ENCODE measurements at regions not wholly inside any gene's neighbourhood (a gene's known extent, or its start where the extent isn't known, plus 50 kb on each side); places are given as distances from the start of the nearest gene placed in this dataset.

DNA sequence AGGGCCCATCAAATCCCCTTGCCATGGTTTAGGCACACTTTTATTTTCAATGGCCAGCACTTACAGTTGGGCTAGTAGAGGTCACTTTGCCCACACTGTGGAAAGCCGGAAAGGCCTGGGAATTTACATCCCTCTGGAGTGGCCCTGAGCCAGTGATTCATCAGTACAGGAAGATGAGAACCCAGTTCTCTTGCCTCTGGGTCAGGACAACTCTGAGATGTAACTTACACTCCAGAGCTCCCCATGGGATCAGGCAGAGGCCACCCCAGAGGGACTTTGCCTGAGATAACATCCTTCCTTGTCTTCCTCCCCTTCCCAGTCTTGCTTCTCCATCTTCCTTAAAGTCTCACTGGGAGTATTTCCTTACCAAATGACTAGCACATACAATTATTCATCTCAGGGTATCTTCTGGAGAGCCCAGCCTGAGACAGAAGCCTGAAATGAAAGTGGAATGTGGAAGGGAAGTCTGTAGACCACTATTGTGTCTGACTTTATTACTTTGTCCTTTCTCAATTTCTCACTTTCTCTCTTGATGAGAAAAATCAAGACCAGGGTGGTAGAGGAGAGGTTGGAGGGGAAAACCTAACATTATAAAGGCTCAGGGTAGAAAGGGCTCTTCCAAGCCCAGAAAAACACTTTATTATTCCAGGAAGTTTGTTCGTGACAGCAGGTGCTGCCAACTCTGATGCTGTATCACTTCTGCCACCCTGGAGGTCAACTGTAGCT, 220.8 kb downstream of the ZNF621 start:
- no peak for DNase-seq
- no peaks in the 10 kb centered on the region for H4K20me1 ChIP-seq (ENCODE audit: insufficient read depth)
- H3K4me1 ChIP-seq (ENCODE audit: insufficient read depth): no peaks in the 10 kb centered on the region
- TF ChIP-seq EZH2 (IDR thresholded peaks at IDR 0.05; ENCODE audit: insufficient read depth, poor library complexity, severe bottlenecking) (no peak), EZH2phosphoT487 (IDR thresholded peaks at IDR 0.05; ENCODE audit: insufficient read depth, low read depth) (no peak)
- no peak overlapping the region for H3K4me2 ChIP-seq (ENCODE audit: unreplicated experiment)
- H3K9me2 ChIP-seq (ENCODE audit: insufficient read depth): no peaks in the 10 kb centered on the region
- H2AFZ ChIP-seq: no peak overlapping the region
- no peaks in the 10 kb centered on the region for H3K36me3 ChIP-seq (ENCODE audit: low read depth)
- H3F3A ChIP-seq (ENCODE audit: insufficient read depth): no peaks in the 10 kb centered on the region
- in situ Hi-C loops (cut with MboI): no loop called here
- H3K4me3 ChIP-seq: no peak overlapping the region
- H3K79me2 ChIP-seq (ENCODE audit: insufficient read depth): no peaks in the 10 kb centered on the region
- H3K27me3 ChIP-seq (replicated peaks; ENCODE audit: insufficient read depth): no peaks in the 10 kb centered on the region
- no peak overlapping the region for H3K9ac ChIP-seq
- 40 to 47% methylated on average over 2 of the region's 2 CpGs for WGBS, 2 experiments (ENCODE audit: low coverage in 1 of 2, low lambda C conversion rate in 2 of 2, missing lambda C conversion rate in 2 of 2)
- H3K27ac ChIP-seq: no peak overlapping the region
- H3K9me3 ChIP-seq (ENCODE audit: low read depth): no peaks in the 10 kb centered on the region

GRCh38 chr3:40751666-40752065, 226.9 kb downstream of the ZNF621 start:
- no peaks in the 10 kb centered on the region for H3K9me3 ChIP-seq (ENCODE audit: low read depth)
- no peaks in the 10 kb centered on the region for H3F3A ChIP-seq (ENCODE audit: insufficient read depth)
- no peak overlapping the region for H3K4me3 ChIP-seq
- TF ChIP-seq EZH2phosphoT487 (IDR thresholded peaks at IDR 0.05; ENCODE audit: insufficient read depth, low read depth) (no peak), EZH2 (IDR thresholded peaks at IDR 0.05; ENCODE audit: insufficient read depth, poor library complexity, severe bottlenecking) (no peak)
- no peak overlapping the region for H3K4me2 ChIP-seq (ENCODE audit: unreplicated experiment)
- no peak overlapping the region for H2AFZ ChIP-seq
- H3K4me1 ChIP-seq (ENCODE audit: insufficient read depth): no peaks in the 10 kb centered on the region
- no peaks in the 10 kb centered on the region for H4K20me1 ChIP-seq (ENCODE audit: insufficient read depth)
- H3K36me3 ChIP-seq (ENCODE audit: low read depth): no peaks in the 10 kb centered on the region
- no peak overlapping the region for H3K27ac ChIP-seq
- no peaks in the 10 kb centered on the region for H3K79me2 ChIP-seq (ENCODE audit: insufficient read depth)
- H3K9me2 ChIP-seq (ENCODE audit: insufficient read depth): no peaks in the 10 kb centered on the region
- DNase-seq: no peak
- 47 to 56% methylated on average over 1 of the region's 1 CpG for WGBS, 2 experiments (ENCODE audit: low coverage in 1 of 2, low lambda C conversion rate in 2 of 2, missing lambda C conversion rate in 2 of 2)
- H3K9ac ChIP-seq: no peak overlapping the region
- H3K27me3 ChIP-seq (replicated peaks; ENCODE audit: insufficient read depth): no peaks in the 10 kb centered on the region
- in situ Hi-C loops (cut with MboI): no loop called here

GRCh38 chr3:40752492-40752891, 227.7 kb downstream of the ZNF621 start:
- Histone ChIP-seq H4K20me1 (ENCODE audit: insufficient read depth) (no peaks in the 10 kb centered on the region), H3K4me3 (no peak overlapping the region), H3K4me2 (ENCODE audit: unreplicated experiment) (no peak overlapping the region), H3K9me3 (ENCODE audit: low read depth) (no peaks in the 10 kb centered on the region), H3K36me3 (ENCODE audit: low read depth) (no peaks in the 10 kb centered on the region), H3K27me3 (replicated peaks; ENCODE audit: insufficient read depth) (no peaks in the 10 kb centered on the region), H3K4me1 (ENCODE audit: insufficient read depth) (no peaks in the 10 kb centered on the region), H3K9me2 (ENCODE audit: insufficient read depth) (no peaks in the 10 kb centered on the region), H2AFZ (no peak overlapping the region), H3F3A (ENCODE audit: insufficient read depth) (no peaks in the 10 kb centered on the region), H3K9ac (no peak overlapping the region), H3K79me2 (ENCODE audit: insufficient read depth) (no peaks in the 10 kb centered on the region), H3K27ac (no peak overlapping the region)
- DNase-seq: no peak
- in situ Hi-C loops (cut with MboI): no loop called here
- TF ChIP-seq EZH2 (IDR thresholded peaks at IDR 0.05; ENCODE audit: insufficient read depth, poor library complexity, severe bottlenecking) (no peak), EZH2phosphoT487 (IDR thresholded peaks at IDR 0.05; ENCODE audit: insufficient read depth, low read depth) (no peak)
- 68 to 71% methylated on average over 3 of the region's 3 CpGs for WGBS, 2 experiments (ENCODE audit: low coverage in 1 of 2, low lambda C conversion rate in 2 of 2, missing lambda C conversion rate in 2 of 2)

DNA sequence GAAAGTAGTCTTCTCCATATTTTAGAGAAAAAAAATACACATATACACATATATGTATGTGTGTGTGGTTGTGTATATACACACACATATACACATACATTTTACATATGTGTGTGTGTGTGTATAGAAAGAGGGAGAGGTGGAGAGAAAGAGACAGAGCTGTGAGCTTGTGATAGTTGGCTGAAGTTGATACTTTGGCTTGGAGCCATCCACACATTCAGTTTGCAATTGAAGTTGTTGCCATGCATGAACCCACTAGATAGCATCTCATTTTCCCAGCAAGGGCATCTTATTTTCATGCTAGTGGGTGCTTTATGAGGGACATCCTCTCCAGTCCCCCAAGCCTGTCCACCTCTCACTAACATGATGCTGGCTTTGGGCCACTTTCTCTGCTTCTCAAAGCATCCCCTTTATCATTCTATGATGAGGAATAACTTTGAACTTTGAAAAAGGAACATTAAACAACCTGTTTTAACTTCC, 228.6 kb downstream of the ZNF621 start:
- DNase-seq: no peak
- Histone ChIP-seq H3K9ac (no peak overlapping the region), H2AFZ (no peak overlapping the region), H3K36me3 (ENCODE audit: low read depth) (no peaks in the 10 kb centered on the region), H3K4me2 (ENCODE audit: unreplicated experiment) (no peak overlapping the region), H3K27me3 (replicated peaks; ENCODE audit: insufficient read depth) (no peaks in the 10 kb centered on the region), H3F3A (ENCODE audit: insufficient read depth) (no peaks in the 10 kb centered on the region), H3K4me1 (ENCODE audit: insufficient read depth) (no peaks in the 10 kb centered on the region), H3K4me3 (no peak overlapping the region), H3K27ac (no peak overlapping the region), H3K9me2 (ENCODE audit: insufficient read depth) (no peaks in the 10 kb centered on the region), H4K20me1 (ENCODE audit: insufficient read depth) (no peaks in the 10 kb centered on the region), H3K9me3 (ENCODE audit: low read depth) (no peaks in the 10 kb centered on the region), H3K79me2 (ENCODE audit: insufficient read depth) (no peaks in the 10 kb centered on the region)
- TF ChIP-seq EZH2phosphoT487 (IDR thresholded peaks at IDR 0.05; ENCODE audit: insufficient read depth, low read depth) (no peak), EZH2 (IDR thresholded peaks at IDR 0.05; ENCODE audit: insufficient read depth, poor library complexity, severe bottlenecking) (no peak)
- in situ Hi-C loops (cut with MboI): no loop called here
